Activated naive CD4-positive, alpha-beta T cell treated with anti-CD3 and anti-CD28 coated beads, Interleukin-2, amount 50 U/mL, for 72 hours (primary cell): ENCODE measurements at regions not wholly inside any gene's neighbourhood (a gene's known extent, or its start where the extent isn't known, plus 50 kb on each side); places are given as distances from the start of the nearest gene placed in this dataset.
"Not testable (repeated sequence)": the region's sequence is repeated elsewhere in the genome, so short reads cannot be mapped to it uniquely, and the experiment has no call there.

ENCODE experiments used
- ATAC-seq, 2 donors: fragments of 150-1000 bp; cut with Tn5 transposase; 2 replicates each; pipeline ENCODE4 v1.10.0; 2021; ENCODE audit warnings: mild to moderate bottlenecking in 2 of 2, moderate library complexity in 2 of 2
- DNase-seq, 2 donors: peaks; one replicate each; pipeline ENCODE4 v3.0.0; 2021 to 2022; ENCODE audit warnings: low spot score in 2 of 2
- H3K27ac Mint-ChIP-seq, 2 donors: one replicate each; pipeline ENCODE4 v1.8.0; 2022; ENCODE audit warnings: mild to moderate bottlenecking in 2 of 2, mixed read lengths in 2 of 2
- H3K36me3 Mint-ChIP-seq, 2 donors: one replicate each; pipeline ENCODE4 v1.8.0; 2022; ENCODE audit warnings: mixed read lengths in 2 of 2
- H3K9me3 Mint-ChIP-seq, 2 donors: one replicate each; pipeline ENCODE4 v1.8.0; 2022; ENCODE audit warnings: mixed read lengths in 2 of 2

GRCh38 chr6:93017626-93018025 lies 401.7 kb downstream of the EPHA7 start:
- H3K9me3 Mint-ChIP-seq = peaks cover 7 to 9% of the 10 kb centered on the region in 2 donors
- ATAC-seq (no peak), DNase-seq (no peak)
- H3K27ac Mint-ChIP-seq = no peak overlapping the region
- no peaks in the 10 kb centered on the region for H3K36me3 Mint-ChIP-seq

- H3K27ac Mint-ChIP-seq = no peak overlapping the region
- H3K36me3 Mint-ChIP-seq = no peaks in the 10 kb centered on the region
- DNase-seq (no peak), ATAC-seq (no peak)
- H3K9me3 Mint-ChIP-seq = peaks cover 7 to 9% of the 10 kb centered on the region in 2 donors
Observed at GRCh38 chr6:93017213-93017612, 402.1 kb downstream of the EPHA7 start.

GRCh38 chr6:93013054-93013453 lies 406.3 kb downstream of the EPHA7 start:
- no peak for DNase-seq
- Mint-ChIP-seq H3K36me3 (no peaks in the 10 kb centered on the region), H3K27ac (no peak overlapping the region), H3K9me3 (peaks cover 5 to 7% of the 10 kb centered on the region in 2 donors)
- no peak for ATAC-seq

GRCh38 chr6:93008375-93008774 lies 411.0 kb downstream of the EPHA7 start:
- Mint-ChIP-seq H3K36me3 (no peaks in the 10 kb centered on the region), H3K9me3 (no peaks in the 10 kb centered on the region), H3K27ac (no peak overlapping the region)
- ATAC-seq (no peak), DNase-seq (no peak)

- no peaks in the 10 kb centered on the region for H3K9me3 Mint-ChIP-seq
- no peak overlapping the region for H3K27ac Mint-ChIP-seq
- H3K36me3 Mint-ChIP-seq = no peaks in the 10 kb centered on the region
- DNase-seq (no peak), ATAC-seq (no peak)
Observed at GRCh38 chr6:92989656-92990055, 429.7 kb downstream of the EPHA7 start.

- Mint-ChIP-seq H3K9me3 (peaks cover 12 to 24% of the 10 kb centered on the region in 2 donors), H3K36me3 (no peaks in the 10 kb centered on the region), H3K27ac (peak overlapping the region in 1 of 2 donors; percentile 32)
- ATAC-seq (no peak), DNase-seq (no peak)
Observed at GRCh38 chr6:92979281-92979680, 440.1 kb downstream of the EPHA7 start.

- ATAC-seq = no peak
- no peak overlapping the region for H3K27ac Mint-ChIP-seq
- no peak for DNase-seq
- peaks cover 8 to 15% of the 10 kb centered on the region in 2 donors for H3K9me3 Mint-ChIP-seq
- no peaks in the 10 kb centered on the region for H3K36me3 Mint-ChIP-seq
Observed at GRCh38 chr6:92977018-92977417, 442.3 kb downstream of the EPHA7 start.

- DNase-seq = no peak
- H3K36me3 Mint-ChIP-seq = no peaks in the 10 kb centered on the region
- no peak overlapping the region for H3K27ac Mint-ChIP-seq
- peaks cover 4 to 8% of the 10 kb centered on the region in 2 donors for H3K9me3 Mint-ChIP-seq
- ATAC-seq = no peak
Observed at GRCh38 chr6:92967362-92967761, 452.0 kb downstream of the EPHA7 start.

- Mint-ChIP-seq H3K36me3 (no peaks in the 10 kb centered on the region), H3K27ac (no peak overlapping the region), H3K9me3 (peaks cover 23 to 29% of the 10 kb centered on the region in 2 donors)
- DNase-seq (no peak), ATAC-seq (no peak)
Observed at GRCh38 chr6:92962846-92963245, 456.5 kb downstream of the EPHA7 start.

GRCh38 chr6:92952111-92952510 lies 467.2 kb downstream of the EPHA7 start:
- H3K27ac Mint-ChIP-seq = not testable (repeated sequence)

GRCh38 chr6:92945799-92946198 lies 473.6 kb downstream of the EPHA7 start:
- Mint-ChIP-seq H3K27ac (no peak overlapping the region), H3K36me3 (no peaks in the 10 kb centered on the region), H3K9me3 (peaks cover 8 to 13% of the 10 kb centered on the region in 2 donors)
- no peak for ATAC-seq
- DNase-seq = no peak

More at GRCh38 chr6:92952111-92952510, 467.2 kb downstream of the EPHA7 start:
- H3K36me3 Mint-ChIP-seq, ATAC-seq, DNase-seq: not testable (repeated sequence)
- H3K9me3 Mint-ChIP-seq = peaks cover 22 to 26% of the 10 kb centered on the region in 2 donors

GRCh38 chr6:92944132-92944531 lies 475.2 kb downstream of the EPHA7 start:
- peaks cover 3 to 13% of the 10 kb centered on the region in 2 donors for H3K9me3 Mint-ChIP-seq
- ATAC-seq = no peak
- no peak overlapping the region for H3K27ac Mint-ChIP-seq
- no peaks in the 10 kb centered on the region for H3K36me3 Mint-ChIP-seq
- DNase-seq = no peak

- ATAC-seq (no peak), DNase-seq (no peak)
- Mint-ChIP-seq H3K27ac (no peak overlapping the region), H3K36me3 (no peaks in the 10 kb centered on the region), H3K9me3 (peaks cover 0 to 13% of the 10 kb centered on the region in 2 donors)
Observed at GRCh38 chr6:92942549-92942948, 476.8 kb downstream of the EPHA7 start.

- Mint-ChIP-seq H3K36me3 (no peaks in the 10 kb centered on the region), H3K9me3 (peaks cover 5 to 18% of the 10 kb centered on the region in 2 donors), H3K27ac (no peak overlapping the region)
- ATAC-seq (no peak), DNase-seq (no peak)
Observed at GRCh38 chr6:92934625-92935024, 484.7 kb downstream of the EPHA7 start.

GRCh38 chr6:92930171-92930570 lies 489.2 kb downstream of the EPHA7 start:
- Mint-ChIP-seq H3K9me3 (peaks cover 5 to 15% of the 10 kb centered on the region in 2 donors), H3K27ac (no peak overlapping the region), H3K36me3 (no peaks in the 10 kb centered on the region)
- no peak for ATAC-seq
- no peak for DNase-seq

GRCh38 chr6:92922216-92922806 lies 497.0 kb downstream of the EPHA7 start:
- no peak for DNase-seq
- no peak overlapping the region for H3K27ac Mint-ChIP-seq
- H3K9me3 Mint-ChIP-seq = peaks cover 0 to 8% of the 10 kb centered on the region in 2 donors
- ATAC-seq = no peak
- no peaks in the 10 kb centered on the region for H3K36me3 Mint-ChIP-seq

- DNase-seq = no peak
- Mint-ChIP-seq H3K36me3 (no peaks in the 10 kb centered on the region), H3K27ac (no peak overlapping the region), H3K9me3 (peaks cover 0 to 10% of the 10 kb centered on the region in 2 donors)
- no peak for ATAC-seq
Observed at GRCh38 chr6:92915466-92915865, 503.9 kb downstream of the EPHA7 start.

- Mint-ChIP-seq H3K9me3 (peaks cover 6 to 17% of the 10 kb centered on the region in 2 donors), H3K27ac (no peak overlapping the region), H3K36me3 (no peaks in the 10 kb centered on the region)
- DNase-seq (no peak), ATAC-seq (no peak)
Observed at GRCh38 chr6:92911301-92911700, 508.1 kb downstream of the EPHA7 start.
